HG03135 (cell line): ENCODE measurements at regions not wholly inside any gene's neighbourhood (a gene's known extent, or its start where the extent isn't known, plus 50 kb on each side); places are given as distances from the start of the nearest gene placed in this dataset.
"Not testable (repeated sequence)": the region's sequence is repeated elsewhere in the genome, so short reads cannot be mapped to it uniquely, and the experiment has no call there.

Source experiments
- ATAC-seq: cut with Tn5 transposase; IDR thresholded peaks from one replicate; pipeline ENCODE4 v1.9.1; 2021; ENCODE audit warnings: mild to moderate bottlenecking, moderate library complexity; ENCODE audit not compliant: unreplicated experiment

DNA sequence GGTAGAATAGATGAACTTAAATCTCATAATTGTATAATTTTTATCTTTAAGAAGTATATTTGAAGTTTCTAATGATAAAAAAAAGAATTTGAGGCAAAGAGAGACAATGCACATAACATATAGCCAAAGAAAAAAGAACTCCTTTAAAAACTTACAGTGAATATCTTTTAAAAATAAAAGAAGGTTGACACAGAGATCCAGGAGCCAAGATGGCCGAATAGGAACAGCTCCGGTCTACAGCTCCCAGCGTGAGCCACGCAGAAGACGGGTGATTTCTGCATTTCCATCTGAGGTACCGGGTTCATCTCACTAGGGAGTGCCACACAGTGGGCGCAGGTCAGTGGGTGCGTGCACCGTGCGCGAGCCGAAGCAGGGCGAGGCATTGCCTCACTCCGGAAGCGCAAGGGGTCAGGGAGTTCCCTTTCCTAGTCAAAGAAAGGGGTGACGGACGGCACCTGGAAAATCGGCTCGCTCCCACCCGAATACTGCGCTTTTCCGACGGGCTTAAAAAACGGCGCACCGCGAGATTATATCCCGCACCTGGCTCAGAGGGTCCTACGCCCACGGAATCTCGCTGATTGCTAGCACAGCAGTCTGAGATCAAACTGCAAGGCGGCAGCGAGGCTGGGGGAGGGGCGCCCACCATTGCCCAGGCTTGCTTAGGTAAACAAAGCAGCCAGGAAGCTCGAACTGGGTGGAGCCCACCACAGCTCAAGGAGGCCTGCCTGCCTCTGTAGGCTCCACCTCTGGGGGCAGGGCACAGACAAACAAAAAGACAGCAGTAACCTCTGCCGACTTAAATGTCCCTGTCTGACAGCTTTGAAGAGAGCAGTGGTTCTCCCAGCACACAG is 84.9 kb upstream of the G2E3 start:
- not testable (repeated sequence) for ATAC-seq

DNA sequence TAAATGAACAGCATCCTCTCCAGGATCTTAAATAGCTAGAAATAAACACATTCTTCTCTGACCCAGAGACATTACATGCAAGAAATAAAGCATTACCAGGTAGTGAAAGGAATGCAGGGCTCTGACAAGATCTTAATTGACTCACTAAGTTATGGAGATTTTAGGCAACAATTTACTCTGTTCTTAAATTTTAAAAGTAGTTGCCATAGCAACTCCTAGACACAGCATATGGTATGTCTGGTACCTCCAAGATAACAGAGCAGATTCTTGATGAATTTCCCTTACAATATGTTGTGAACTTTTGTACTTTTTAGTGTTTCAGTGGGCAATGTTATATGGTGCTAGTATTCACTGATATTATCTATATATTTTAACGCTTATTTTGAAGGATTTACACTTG is 76.7 kb upstream of the G2E3 start:
- ATAC-seq = no peak

- ATAC-seq = no peak
These were observed 74.8 kb upstream of the G2E3 start for GRCh38 chr14:30484201-30484600.

GRCh38 chr14:30484976-30485375 is 74.0 kb upstream of the G2E3 start:
- ATAC-seq = no peak

DNA sequence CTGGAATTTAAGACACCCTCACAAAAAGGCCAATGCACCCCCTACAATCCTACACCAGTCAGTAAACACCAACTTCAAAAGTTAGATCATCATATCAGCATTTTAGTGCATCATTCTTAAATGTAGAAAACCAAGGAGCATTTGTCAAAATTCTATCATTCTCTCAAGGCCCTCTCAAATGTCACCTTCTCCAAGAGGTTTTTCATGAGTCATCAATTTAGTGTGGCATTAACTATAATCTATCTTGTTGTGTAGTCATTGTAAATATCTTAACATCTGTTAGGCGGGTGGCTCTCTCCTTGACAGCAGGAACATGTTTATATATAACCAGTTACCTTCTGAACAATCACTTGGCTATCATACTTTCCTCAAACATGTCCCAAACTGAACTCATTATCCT is 62.1 kb upstream of the G2E3 start:
- no peak for ATAC-seq

- no peak for ATAC-seq
These were observed 59.6 kb upstream of the G2E3 start for GRCh38 chr14:30499358-30499757.

- ATAC-seq = no peak
These were observed 58.7 kb upstream of the G2E3 start for GRCh38 chr14:30500222-30500621.

DNA sequence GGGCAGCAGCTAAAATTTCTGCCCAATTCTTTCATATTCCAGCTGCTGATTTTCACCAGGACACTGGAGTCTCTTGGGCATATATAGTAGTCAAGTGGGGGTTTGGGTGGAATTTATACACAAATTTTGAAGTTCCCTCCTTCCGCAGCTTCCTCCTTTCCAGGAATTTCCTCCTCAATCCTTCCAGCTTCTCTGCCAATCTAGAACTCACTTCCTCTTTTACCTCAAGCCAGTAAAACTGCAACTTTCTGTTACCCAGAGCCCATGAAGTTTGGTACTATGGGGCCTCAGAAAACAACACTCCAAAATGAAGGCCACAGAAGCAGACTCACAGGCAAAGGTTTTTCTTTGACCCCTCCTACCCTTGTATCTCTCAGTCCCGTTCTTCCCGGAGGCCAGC is 51.7 kb upstream of the G2E3 start:
- ATAC-seq = no peak
